Subcutaneous abdominal adipose tissue (tissue), 5 donors: ENCODE measurements at regions not wholly inside any gene's neighbourhood (a gene's known extent, or its start where the extent isn't known, plus 50 kb on each side); places are given as distances from the start of the nearest gene placed in this dataset.

Experiments used
- H3K27ac ChIP-seq: one replicate; pipeline ENCODE4 v1.7.0; 2013; ENCODE audit warnings: low read depth, mild to moderate bottlenecking, inconsistent platforms, low read length, moderate library complexity
- H3K27me3 ChIP-seq, 5 donors: one replicate each; pipeline ENCODE4 v1.7.0; 2013; ENCODE audit warnings: low read length in 5 of 5, inconsistent platforms in 1 of 5; ENCODE audit not compliant: control insufficient read depth in 5 of 5, insufficient read depth in 4 of 5
- H3K36me3 ChIP-seq, 5 donors: one replicate each; pipeline ENCODE4 v1.7.0; 2013; ENCODE audit warnings: low read length in 5 of 5; ENCODE audit not compliant: control insufficient read depth in 5 of 5, insufficient read depth in 5 of 5
- H3K4me1 ChIP-seq, 5 donors: one replicate each; pipeline ENCODE4 v1.7.0; 2013; ENCODE audit warnings: low read length in 5 of 5, mild to moderate bottlenecking in 3 of 5, moderate library complexity in 1 of 5; ENCODE audit not compliant: control insufficient read depth in 5 of 5, insufficient read depth in 5 of 5
- H3K4me3 ChIP-seq, 5 donors: one replicate each; pipeline ENCODE4 v1.7.0; 2013; ENCODE audit warnings: low read length in 5 of 5, low read depth in 1 of 5
- H3K9ac ChIP-seq, 5 donors: one replicate each; pipeline ENCODE4 v1.7.0; 2013; ENCODE audit warnings: low read length in 5 of 5, mild to moderate bottlenecking in 4 of 5, moderate library complexity in 3 of 5
- H3K9me3 ChIP-seq, 5 donors: one replicate each; pipeline ENCODE4 v1.7.0; 2013; ENCODE audit warnings: low read length in 5 of 5; ENCODE audit not compliant: control insufficient read depth in 5 of 5
- donor health status: healthy.
- donor health status: healthy.
- donor health status: healthy.
- donor health status: healthy.
- donor health status: healthy.

- Histone ChIP-seq H3K9ac (no peak overlapping the region), H3K36me3 (no peaks in the 10 kb centered on the region), H3K27ac (no peak overlapping the region), H3K9me3 (no peaks in the 10 kb centered on the region), H3K4me3 (no peak overlapping the region), H3K27me3 (peaks cover 0 to 2% (median 0%) of the 10 kb centered on the region in 5 donors), H3K4me1 (peaks cover 0 to 3% (median 0%) of the 10 kb centered on the region in 5 donors)
Observed at GRCh38 chr12:39240587-39240986, 202.3 kb downstream of the KIF21A start.

- Histone ChIP-seq H3K4me1 (peaks cover 0 to 3% (median 0%) of the 10 kb centered on the region in 5 donors), H3K36me3 (no peaks in the 10 kb centered on the region), H3K4me3 (no peak overlapping the region), H3K27me3 (peaks cover 0 to 2% (median 0%) of the 10 kb centered on the region in 5 donors), H3K27ac (no peak overlapping the region), H3K9me3 (no peaks in the 10 kb centered on the region), H3K9ac (no peak overlapping the region)
Observed at GRCh38 chr12:39239490-39240486, 203.1 kb downstream of the KIF21A start.

GRCh38 chr12:39237004-39237403 lies 205.9 kb downstream of the KIF21A start:
- H3K9me3 ChIP-seq: no peaks in the 10 kb centered on the region
- no peak overlapping the region for H3K9ac ChIP-seq
- H3K4me3 ChIP-seq: no peak overlapping the region
- peaks cover 0 to 2% (median 0%) of the 10 kb centered on the region in 5 donors for H3K27me3 ChIP-seq
- H3K36me3 ChIP-seq: no peaks in the 10 kb centered on the region
- peaks cover 0 to 3% (median 0%) of the 10 kb centered on the region in 5 donors for H3K4me1 ChIP-seq
- no peak overlapping the region for H3K27ac ChIP-seq

GRCh38 chr12:39235990-39236767 lies 206.7 kb downstream of the KIF21A start:
- Histone ChIP-seq H3K4me1 (peaks cover 0 to 3% (median 0%) of the 10 kb centered on the region in 5 donors), H3K36me3 (no peaks in the 10 kb centered on the region), H3K4me3 (no peak overlapping the region)

GRCh38 chr12:39230086-39230485 lies 212.8 kb downstream of the KIF21A start:
- Histone ChIP-seq H3K27ac (no peak overlapping the region), H3K9me3 (peaks cover 0 to 3% (median 0%) of the 10 kb centered on the region in 5 donors), H3K9ac (no peak overlapping the region), H3K27me3 (peaks cover 0 to 2% (median 0%) of the 10 kb centered on the region in 5 donors), H3K4me1 (no peaks in the 10 kb centered on the region), H3K36me3 (no peaks in the 10 kb centered on the region), H3K4me3 (no peak overlapping the region)

More at GRCh38 chr12:39235990-39236767, 206.7 kb downstream of the KIF21A start:
- Histone ChIP-seq H3K27me3 (peaks cover 0 to 2% (median 0%) of the 10 kb centered on the region in 5 donors), H3K9me3 (no peaks in the 10 kb centered on the region), H3K9ac (no peak overlapping the region), H3K27ac (no peak overlapping the region)

- Histone ChIP-seq H3K36me3 (no peaks in the 10 kb centered on the region), H3K27me3 (peaks cover 0 to 2% (median 0%) of the 10 kb centered on the region in 5 donors), H3K4me3 (no peak overlapping the region), H3K27ac (no peak overlapping the region), H3K9ac (no peak overlapping the region), H3K4me1 (no peaks in the 10 kb centered on the region), H3K9me3 (peaks cover 0 to 8% (median 5%) of the 10 kb centered on the region in 5 donors)
Observed at GRCh38 chr12:39227218-39227617, 215.7 kb downstream of the KIF21A start.

- peaks cover 0 to 8% (median 5%) of the 10 kb centered on the region in 5 donors for H3K9me3 ChIP-seq
- H3K9ac ChIP-seq: no peak overlapping the region
- H3K4me1 ChIP-seq: no peaks in the 10 kb centered on the region
- H3K27me3 ChIP-seq: peaks cover 0 to 2% (median 0%) of the 10 kb centered on the region in 5 donors
- H3K27ac ChIP-seq: no peak overlapping the region
- no peaks in the 10 kb centered on the region for H3K36me3 ChIP-seq
- no peak overlapping the region for H3K4me3 ChIP-seq
Observed at GRCh38 chr12:39224971-39225370, 217.9 kb downstream of the KIF21A start.

GRCh38 chr12:39205969-39206368 lies 237.0 kb downstream of the KIF21A start:
- Histone ChIP-seq H3K4me3 (no peak overlapping the region), H3K36me3 (no peaks in the 10 kb centered on the region), H3K9me3 (peaks cover 2 to 10% (median 5%) of the 10 kb centered on the region in 5 donors), H3K9ac (no peak overlapping the region), H3K27ac (no peak overlapping the region), H3K27me3 (no peaks in the 10 kb centered on the region), H3K4me1 (no peaks in the 10 kb centered on the region)

GRCh38 chr12:39199351-39199750 lies 243.6 kb downstream of the KIF21A start:
- peaks cover 0 to 4% (median 2%) of the 10 kb centered on the region in 5 donors for H3K9me3 ChIP-seq

More at GRCh38 chr12:39199351-39199750, 243.6 kb downstream of the KIF21A start:
- Histone ChIP-seq H3K9ac (no peak overlapping the region), H3K36me3 (no peaks in the 10 kb centered on the region), H3K27ac (no peak overlapping the region), H3K27me3 (no peaks in the 10 kb centered on the region), H3K4me1 (no peaks in the 10 kb centered on the region), H3K4me3 (no peak overlapping the region)
